Activated T-helper 1 cell treated with Interleukin-2 at 50 U/mL for 16 hours (primary cell): ENCODE measurements at regions not wholly inside any gene's neighbourhood (a gene's known extent, or its start where the extent isn't known, plus 50 kb on each side); places are given as distances from the start of the nearest gene placed in this dataset.
"Not testable (repeated sequence)": the region's sequence is repeated elsewhere in the genome, so short reads cannot be mapped to it uniquely, and the experiment has no call there.

ENCODE experiments used
- DNase-seq: peaks from one replicate; pipeline ENCODE4 v3.0.0-alpha.2; 2020; ENCODE audit warnings: low read depth

GRCh38 chr17:45585794-45586650, 95.5 kb upstream of the PLEKHM1 start:
- DNase-seq, result peak; percentile 24

DNA sequence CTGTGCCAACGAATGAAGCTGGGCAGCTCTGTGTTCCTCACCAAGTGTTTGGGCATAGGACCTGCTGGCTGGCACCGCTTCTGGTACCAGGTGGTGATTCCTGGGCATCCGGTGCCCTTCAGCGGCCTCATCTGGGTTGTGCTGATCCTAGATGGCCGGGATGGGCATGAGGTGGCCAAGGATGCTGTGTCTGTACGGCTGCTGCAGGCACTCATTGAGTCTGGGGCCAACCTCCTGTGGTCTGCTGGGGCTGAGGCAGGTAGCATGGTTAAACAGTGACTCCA, 96.1 kb upstream of the PLEKHM1 start:
- not testable (repeated sequence) for DNase-seq

DNA sequence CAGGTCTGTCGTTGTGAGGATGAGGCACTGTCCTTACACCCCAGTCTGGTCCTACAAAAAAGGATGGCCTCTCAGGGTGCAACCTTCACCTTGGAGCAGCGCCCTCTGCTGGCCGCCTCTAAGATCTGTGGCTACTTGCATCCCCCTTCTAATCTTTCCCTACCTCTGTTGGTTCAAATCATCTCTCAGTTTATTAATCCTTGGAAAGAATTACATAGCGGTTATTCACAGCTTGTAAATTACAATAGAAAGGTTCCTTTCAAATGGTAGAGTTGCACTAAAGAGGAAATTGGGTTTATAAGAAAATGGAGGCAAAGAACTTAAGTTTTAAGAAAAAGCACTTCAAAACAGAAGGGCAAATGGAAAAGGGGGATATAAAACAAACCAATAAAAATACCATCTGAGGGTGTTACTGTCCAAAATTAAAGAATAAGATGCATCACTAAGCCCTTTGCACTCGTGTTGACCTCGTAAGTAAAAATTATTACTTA, 102.0 kb upstream of the PLEKHM1 start:
- peak; percentile 50 for DNase-seq

DNA sequence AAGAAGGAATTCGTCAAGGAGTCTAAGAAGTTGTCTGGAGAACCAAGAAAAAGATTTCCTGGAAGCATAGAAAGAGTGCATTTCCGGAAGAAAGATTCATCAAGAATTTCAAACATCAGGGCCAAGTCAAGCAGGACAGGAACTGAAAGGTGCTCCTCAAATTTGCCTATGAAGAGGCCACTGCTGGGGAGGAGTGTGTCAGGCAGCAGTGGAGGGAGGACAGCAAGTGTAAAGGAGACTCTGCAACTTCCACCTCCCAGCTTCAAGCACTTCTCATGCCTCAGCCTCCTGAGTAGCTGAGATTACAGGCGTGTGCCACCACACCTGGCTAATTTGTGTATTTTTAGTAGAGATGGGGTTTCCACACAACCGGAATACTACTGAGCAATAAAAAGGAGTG, 105.8 kb upstream of the PLEKHM1 start:
- not testable (repeated sequence) for DNase-seq

- DNase-seq, result not testable (repeated sequence)
Measured at GRCh38 chr17:45600052-45601012, 109.8 kb upstream of the PLEKHM1 start.

DNA sequence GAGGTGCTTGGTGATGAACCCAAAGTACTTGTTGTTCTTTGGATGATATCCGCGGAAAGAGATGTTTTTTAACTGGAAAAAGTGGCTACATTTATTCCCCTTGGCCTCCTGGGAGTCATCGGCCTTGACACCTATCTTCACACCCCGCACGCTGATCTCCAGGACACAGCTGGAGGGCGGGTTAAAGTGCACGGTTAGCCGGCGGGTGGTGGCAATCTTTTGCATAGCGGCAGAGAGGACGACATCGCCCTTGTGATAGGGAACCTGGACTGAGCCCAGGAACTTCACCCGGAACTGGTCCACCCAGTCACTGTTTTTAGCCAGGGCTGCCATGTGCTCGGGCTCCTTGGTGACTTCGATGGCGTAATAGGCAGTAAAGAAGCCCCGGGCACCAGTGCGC, 110.5 kb upstream of the PLEKHM1 start:
- DNase-seq, result not testable (repeated sequence)

GRCh38 chr17:45601605-45602539, 111.4 kb upstream of the PLEKHM1 start:
- DNase-seq, result not testable (repeated sequence)

DNA sequence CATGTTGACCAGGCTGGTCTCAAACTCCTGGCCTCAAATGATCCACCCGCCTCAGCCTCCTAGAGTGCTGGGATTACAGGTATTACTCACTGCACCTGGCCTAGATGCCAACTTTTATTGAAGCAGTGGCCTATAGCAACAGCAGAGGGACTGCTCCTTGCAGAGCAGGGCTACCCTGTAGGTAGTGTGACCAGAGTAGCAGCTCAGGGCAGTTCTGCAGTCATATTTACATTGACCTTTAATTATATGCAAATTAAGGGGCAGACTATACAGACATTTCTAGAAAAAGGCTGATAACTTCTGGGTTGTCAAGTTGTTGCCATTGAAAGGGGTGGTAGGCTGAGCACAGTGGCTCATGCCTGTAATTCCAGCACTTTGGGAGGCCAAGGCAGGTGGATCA, 115.2 kb upstream of the PLEKHM1 start:
- not testable (repeated sequence) for DNase-seq

- peak; percentile 77 for DNase-seq
Measured at GRCh38 chr17:45619984-45620405, 129.5 kb upstream of the PLEKHM1 start.

DNA sequence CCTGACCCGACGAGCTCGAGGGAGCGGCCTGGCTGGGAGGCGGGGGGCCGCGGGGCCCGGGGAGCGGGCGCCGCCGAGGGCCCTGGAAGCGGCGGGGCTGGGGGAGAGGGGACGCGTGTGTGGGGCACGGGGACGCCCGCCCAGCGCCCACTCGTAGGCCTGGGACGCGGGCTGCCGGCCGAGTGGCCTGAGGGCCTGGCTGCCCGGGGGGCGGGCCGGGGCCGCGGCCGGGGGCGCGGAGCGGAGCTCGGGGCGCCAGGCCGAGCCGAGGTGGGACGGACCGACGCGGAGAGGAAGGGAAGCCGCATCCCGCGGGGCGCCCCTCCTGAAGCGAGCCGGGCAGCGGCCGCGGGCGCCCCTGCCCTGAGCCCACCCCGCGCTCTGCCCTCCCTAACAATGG, 129.9 kb upstream of the PLEKHM1 start:
- DNase-seq, result peak; percentile 1

GRCh38 chr17:45621087-45621486, 130.6 kb upstream of the PLEKHM1 start:
- DNase-seq, result not testable (repeated sequence)

DNA sequence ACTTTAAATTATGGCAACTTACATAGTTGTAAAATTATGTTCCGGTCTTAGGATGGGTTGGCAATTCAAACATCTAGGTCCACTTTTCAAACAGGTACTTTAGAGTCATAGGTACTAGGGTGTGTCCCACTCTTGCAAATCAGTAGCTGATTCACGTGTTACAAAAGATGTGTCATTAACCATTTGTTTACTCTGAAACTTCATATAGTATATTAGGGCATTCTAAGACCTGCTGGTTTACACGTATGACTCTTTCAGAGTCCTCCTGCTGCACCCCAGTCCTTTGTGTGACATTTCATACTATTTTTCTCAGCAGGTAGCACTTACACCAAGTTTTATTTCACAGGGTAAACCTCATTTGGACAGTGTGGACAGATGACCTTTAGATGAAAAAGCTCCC, 131.8 kb upstream of the PLEKHM1 start:
- DNase-seq, result not testable (repeated sequence)

DNA sequence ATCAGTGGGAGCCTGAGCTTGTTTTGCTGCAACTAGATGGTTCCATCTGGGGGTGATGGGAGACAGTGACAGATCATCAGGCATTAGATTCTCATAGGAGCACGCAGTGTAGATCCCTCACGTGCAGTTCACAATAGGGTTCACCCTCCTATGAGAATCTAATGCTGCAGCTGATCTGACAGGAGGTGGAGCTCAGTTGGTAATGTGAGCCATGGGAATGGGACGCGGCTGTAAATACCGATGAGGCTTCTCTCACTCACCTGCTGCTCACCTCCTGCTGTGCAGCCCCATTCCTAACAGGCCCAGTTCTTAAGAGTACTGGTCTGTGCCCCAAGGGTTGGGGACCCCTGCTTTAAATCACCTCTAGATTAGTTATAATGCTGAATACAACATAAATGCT, 137.5 kb upstream of the PLEKHM1 start:
- no peak for DNase-seq

- DNase-seq, result no peak
Measured at GRCh38 chr17:45631941-45632340, 141.4 kb upstream of the PLEKHM1 start.

GRCh38 chr17:45639297-45639849, 144.7 kb upstream of the CRHR1 start:
- DNase-seq, result no peak

DNA sequence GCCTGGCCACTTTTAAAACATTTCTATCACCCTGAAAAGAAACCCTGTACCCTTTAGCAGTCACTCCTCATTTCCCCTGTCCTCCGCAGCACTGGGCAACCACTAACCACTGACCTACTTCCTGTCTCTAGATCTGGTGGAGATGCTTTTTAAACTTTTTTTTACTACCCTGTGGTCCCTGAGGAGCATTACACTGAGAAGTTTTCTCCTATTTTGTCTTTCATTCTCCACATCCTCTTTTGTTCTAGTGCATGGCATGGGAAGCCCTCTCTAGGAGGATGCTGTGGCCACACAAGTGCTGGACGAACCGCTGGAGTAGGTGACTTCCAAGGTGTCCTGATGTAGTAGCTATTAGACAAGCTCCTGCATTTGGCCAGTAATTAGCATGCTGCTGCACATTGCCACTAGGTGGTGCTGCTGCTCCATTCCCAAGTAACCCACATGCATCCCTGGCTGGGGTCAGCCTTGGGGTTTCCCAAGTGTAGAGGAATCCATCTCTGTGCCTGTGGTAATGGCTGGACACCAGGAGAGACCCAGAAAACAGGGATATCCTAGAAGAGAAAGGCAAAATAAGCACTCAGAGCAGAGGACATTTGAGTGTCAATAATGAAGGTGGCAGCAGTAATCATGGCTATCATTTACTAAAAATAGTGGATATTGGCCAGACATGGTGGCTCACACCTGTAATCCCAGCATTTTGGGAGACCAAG, 143.8 kb upstream of the CRHR1 start:
- peak; percentile 48 for DNase-seq

GRCh38 chr17:45641541-45641940, 142.6 kb upstream of the CRHR1 start:
- no peak for DNase-seq

- no peak for DNase-seq
Measured at GRCh38 chr17:45643591-45643990, 140.5 kb upstream of the CRHR1 start.

DNA sequence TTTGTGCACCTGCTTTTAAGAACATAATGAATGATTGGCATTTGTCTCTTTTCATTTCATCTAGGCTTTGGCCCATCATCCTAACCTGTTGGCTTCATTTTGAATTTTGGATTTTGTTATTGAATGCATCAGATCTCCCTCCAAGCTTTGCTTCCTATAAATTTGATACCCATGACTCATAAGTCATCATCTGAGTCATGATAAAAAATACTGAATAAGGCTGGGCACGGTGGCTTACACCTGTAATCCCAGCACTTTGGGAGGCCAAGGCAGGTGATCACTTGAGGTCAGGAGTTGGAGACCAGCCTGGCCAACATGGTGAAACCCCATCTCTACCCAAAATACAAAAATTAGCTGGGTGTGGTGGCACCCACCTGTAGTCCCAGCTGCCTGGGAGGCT, 139.5 kb upstream of the CRHR1 start:
- not testable (repeated sequence) for DNase-seq

- no peak for DNase-seq
Measured at GRCh38 chr17:45645330-45645729, 138.8 kb upstream of the CRHR1 start.
